SH-SY5Y (cell line): ENCODE measurements at regions not wholly inside any gene's neighbourhood (a gene's known extent, or its start where the extent isn't known, plus 50 kb on each side); places are given as distances from the start of the nearest gene placed in this dataset.

Source experiments
- GATA2 ChIP-seq: IDR thresholded peaks from 2 replicates; pipeline ENCODE4 v1.6.1; 2011; ENCODE audit warnings: mild to moderate bottlenecking, low read depth, low read length
- GATA3 ChIP-seq: IDR thresholded peaks from 2 replicates; pipeline ENCODE4 v1.6.1; 2011; ENCODE audit warnings: low read depth, mild to moderate bottlenecking, low read length, moderate library complexity

DNA sequence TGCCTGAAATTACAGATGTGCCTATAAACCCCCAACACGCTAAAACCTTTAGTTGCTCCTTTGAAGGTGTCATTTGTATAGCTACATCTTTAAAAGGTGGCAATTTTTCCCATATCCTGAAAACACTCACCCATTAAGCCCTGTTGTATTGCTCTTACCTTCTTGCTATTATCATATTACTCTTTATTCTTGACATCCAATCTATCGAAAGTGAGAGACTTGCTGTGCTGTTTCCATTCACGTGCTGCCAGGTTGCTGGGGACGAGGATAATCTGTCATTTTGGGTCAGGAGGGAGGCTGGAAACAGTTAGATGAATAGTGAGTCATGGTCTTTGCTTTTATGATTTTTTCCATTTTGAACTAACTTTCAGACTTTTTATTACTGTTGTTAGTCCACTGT is 213.0 kb upstream of the PRMT6 start:
- TF ChIP-seq GATA2 (no peak), GATA3 (no peak)
